Right renal cortex interstitium (tissue), 3 donors: ENCODE measurements at regions not wholly inside any gene's neighbourhood (a gene's known extent, or its start where the extent isn't known, plus 50 kb on each side); places are given as distances from the start of the nearest gene placed in this dataset.

ENCODE experiments used
- DNase-seq, 3 donors: peaks; one replicate each; pipeline ENCODE4 v3.0.0-alpha.2; 2013; ENCODE audit warnings: low read depth in 3 of 3, low spot score in 2 of 3

GRCh38 chr12:25745281-25745680 is 192.2 kb upstream of the LMNTD1 start:
- DNase-seq: no peak

- no peak for DNase-seq
Observed at GRCh38 chr12:25746131-25746530, 193.0 kb upstream of the LMNTD1 start.

GRCh38 chr12:25752710-25753309 is 199.7 kb upstream of the LMNTD1 start:
- no peak for DNase-seq

- no peak for DNase-seq
Observed at GRCh38 chr12:25755136-25755970, 202.3 kb upstream of the LMNTD1 start.

- DNase-seq: no peak
Observed at GRCh38 chr12:25755971-25756260, 202.6 kb upstream of the RASSF8 start.

- no peak for DNase-seq
Observed at GRCh38 chr12:25757037-25757665, 201.3 kb upstream of the RASSF8 start.

GRCh38 chr12:25759752-25760151 is 198.7 kb upstream of the RASSF8 start:
- DNase-seq: no peak

GRCh38 chr12:25761356-25761755 is 197.1 kb upstream of the RASSF8 start:
- no peak for DNase-seq

GRCh38 chr12:25764409-25764808 is 194.1 kb upstream of the RASSF8 start:
- no peak for DNase-seq

GRCh38 chr12:25764892-25765291 is 193.6 kb upstream of the RASSF8 start:
- DNase-seq: no peak

GRCh38 chr12:25767606-25768005 is 190.9 kb upstream of the RASSF8 start:
- no peak for DNase-seq

- no peak for DNase-seq
Observed at GRCh38 chr12:25768151-25768550, 190.3 kb upstream of the RASSF8 start.

- DNase-seq: no peak
Observed at GRCh38 chr12:25769082-25769945, 189.2 kb upstream of the RASSF8 start.

- no peak for DNase-seq
Observed at GRCh38 chr12:25771041-25771440, 187.4 kb upstream of the RASSF8 start.

- DNase-seq: no peak
Observed at GRCh38 chr12:25771476-25771875, 187.0 kb upstream of the RASSF8 start.

- DNase-seq: no peak
Observed at GRCh38 chr12:25775968-25776367, 182.5 kb upstream of the RASSF8 start.

GRCh38 chr12:25780771-25781170 is 177.7 kb upstream of the RASSF8 start:
- DNase-seq: no peak

GRCh38 chr12:25781232-25781631 is 177.2 kb upstream of the RASSF8 start:
- no peak for DNase-seq

- DNase-seq: no peak
Observed at GRCh38 chr12:25783566-25783965, 174.9 kb upstream of the RASSF8 start.

GRCh38 chr12:25784669-25785068 is 173.8 kb upstream of the RASSF8 start:
- DNase-seq: no peak

- no peak for DNase-seq
Observed at GRCh38 chr12:25785134-25785533, 173.3 kb upstream of the RASSF8 start.
